NT2/D1 (cell line): ENCODE measurements at regions not wholly inside any gene's neighbourhood (a gene's known extent, or its start where the extent isn't known, plus 50 kb on each side); places are given as distances from the start of the nearest gene placed in this dataset.

Source experiments
- DNase-seq: peaks from one replicate; pipeline ENCODE4 v3.0.0-alpha.2; 2011; ENCODE audit warnings: low read depth, low spot score
- H3K27me3 ChIP-seq: 2 replicates; pipeline ENCODE4 v1.6.0; 2011; ENCODE audit warnings: mild to moderate bottlenecking; ENCODE audit not compliant: insufficient read length, insufficient read depth
- H3K36me3 ChIP-seq: 2 replicates; pipeline ENCODE4 v1.6.1; 2011; ENCODE audit warnings: mild to moderate bottlenecking, low read length, mixed read lengths; ENCODE audit not compliant: insufficient read depth, insufficient read length
- H3K4me1 ChIP-seq: 2 replicates; pipeline ENCODE4 v1.5.1; 2011; ENCODE audit not compliant: insufficient read depth, insufficient read length
- H3K4me3 ChIP-seq: 2 replicates; pipeline ENCODE4 v1.5.1; 2011; ENCODE audit warnings: low read depth; ENCODE audit not compliant: insufficient read length
- H3K9ac ChIP-seq: 2 replicates; pipeline ENCODE4 v1.6.0; 2011; ENCODE audit warnings: low read depth; ENCODE audit not compliant: insufficient read length
- H3K9me3 ChIP-seq: 2 replicates; pipeline ENCODE4 v1.5.1; 2011; ENCODE audit warnings: mild to moderate bottlenecking, low read length; ENCODE audit not compliant: insufficient read depth
- SUZ12 ChIP-seq: IDR thresholded peaks from 2 replicates; pipeline ENCODE4 v1.6.1; 2011; ENCODE audit not compliant: insufficient read length, insufficient read depth; ENCODE audit errors: extremely low read depth
- YY1 ChIP-seq: IDR thresholded peaks from 2 replicates; pipeline ENCODE4 v1.6.1; 2011; ENCODE audit not compliant: insufficient read length, insufficient read depth
- ZNF274 ChIP-seq: IDR thresholded peaks from 2 replicates; pipeline ENCODE4 v1.6.1; 2011; ENCODE audit warnings: mild to moderate bottlenecking, low read depth, low read length

DNA sequence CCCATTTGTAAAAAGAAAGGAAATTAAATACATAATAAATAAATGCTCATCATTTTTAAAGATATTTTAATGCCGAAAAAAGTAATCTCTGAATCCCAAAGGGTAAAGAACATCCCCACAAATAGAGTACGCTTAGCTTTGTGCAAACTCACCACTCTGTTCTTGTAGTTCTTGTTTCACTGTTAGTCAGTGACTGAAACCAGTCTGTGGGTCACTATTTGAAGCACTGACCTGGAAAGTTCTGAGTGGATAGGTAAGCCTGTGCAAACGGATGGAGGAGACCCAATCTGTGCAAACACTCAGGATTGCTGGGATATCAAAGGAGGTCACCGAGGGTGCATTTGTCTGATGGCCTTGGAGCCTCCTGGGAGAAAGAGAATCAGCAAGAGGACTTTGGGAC, 68.1 kb upstream of the TSPAN11 start:
- H3K27me3 ChIP-seq: no peaks in the 10 kb centered on the region
- H3K36me3 ChIP-seq: no peaks in the 10 kb centered on the region
- H3K4me1 ChIP-seq: no peaks in the 10 kb centered on the region
- no peak overlapping the region for H3K4me3 ChIP-seq
- no peak overlapping the region for H3K9ac ChIP-seq
- TF ChIP-seq YY1 (no peak), SUZ12 (no peak), ZNF274 (no peak)
- no peak for DNase-seq
- no peaks in the 10 kb centered on the region for H3K9me3 ChIP-seq

DNA sequence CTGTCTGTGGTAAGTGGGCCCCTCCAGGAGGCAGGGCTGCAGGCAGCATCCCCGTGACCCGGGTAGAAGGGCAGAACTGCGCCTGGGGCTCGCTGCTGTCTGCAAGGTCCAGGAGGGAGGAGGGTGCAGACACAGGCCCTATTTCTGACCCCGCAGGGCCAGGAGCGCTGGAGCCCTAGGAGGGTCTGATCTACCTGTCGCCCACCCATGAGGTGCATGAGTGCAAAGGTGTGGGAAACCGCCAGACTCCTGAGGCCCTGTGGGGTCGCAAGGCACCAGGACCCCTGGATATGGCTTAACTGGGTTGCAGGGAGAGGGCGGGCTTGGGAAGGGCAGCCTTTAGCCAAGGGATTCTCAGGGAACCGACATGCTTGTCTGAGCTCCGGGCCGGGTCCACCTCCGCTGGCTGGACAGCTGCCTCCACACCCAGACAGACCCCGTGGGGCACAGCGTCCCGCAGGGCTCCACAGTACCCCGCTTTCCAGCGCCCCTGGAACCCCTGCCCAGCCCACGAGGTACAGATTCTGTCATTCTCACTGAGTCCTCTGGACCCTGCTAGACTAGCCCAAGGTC, 72.9 kb upstream of the TSPAN11 start:
- no peak for DNase-seq
- no peaks in the 10 kb centered on the region for H3K4me1 ChIP-seq
- no peak for TF ChIP-seq ZNF274
- TF ChIP-seq YY1: no peak
- no peak for TF ChIP-seq SUZ12
- H3K36me3 ChIP-seq: no peaks in the 10 kb centered on the region
- no peak overlapping the region for H3K4me3 ChIP-seq
- H3K9ac ChIP-seq: no peak overlapping the region
- H3K9me3 ChIP-seq: no peaks in the 10 kb centered on the region
- no peaks in the 10 kb centered on the region for H3K27me3 ChIP-seq

DNA sequence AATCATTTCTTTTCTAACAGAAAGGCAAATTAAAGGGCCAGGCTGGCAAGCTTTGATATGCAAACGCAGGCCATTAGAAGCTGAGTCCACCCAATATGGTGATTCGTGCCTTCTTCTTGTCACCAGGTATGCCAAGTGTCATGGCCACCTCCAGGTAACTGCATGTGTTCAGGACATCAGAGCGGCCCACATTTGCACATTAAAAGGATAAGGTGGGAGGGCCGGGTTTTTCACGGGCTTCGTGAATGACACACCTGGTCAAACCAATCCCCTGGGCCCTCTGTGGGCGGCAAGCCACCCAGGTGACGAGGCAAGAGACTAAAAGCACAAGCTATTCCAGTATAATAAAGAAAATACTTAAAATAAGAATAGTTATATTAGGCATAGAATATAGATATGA, 75.9 kb upstream of the TSPAN11 start:
- no peaks in the 10 kb centered on the region for H3K9me3 ChIP-seq
- H3K4me1 ChIP-seq: no peaks in the 10 kb centered on the region
- no peak for DNase-seq
- TF ChIP-seq YY1: no peak
- TF ChIP-seq ZNF274: no peak
- TF ChIP-seq SUZ12: no peak
- no peaks in the 10 kb centered on the region for H3K36me3 ChIP-seq
- no peak overlapping the region for H3K4me3 ChIP-seq
- no peaks in the 10 kb centered on the region for H3K27me3 ChIP-seq
- no peak overlapping the region for H3K9ac ChIP-seq

GRCh38 chr12:30847259-30847658, 79.3 kb upstream of the TSPAN11 start:
- no peak for TF ChIP-seq YY1
- H3K9ac ChIP-seq: no peak overlapping the region
- DNase-seq: peak; percentile 89
- H3K9me3 ChIP-seq: no peaks in the 10 kb centered on the region
- H3K4me1 ChIP-seq: no peaks in the 10 kb centered on the region
- H3K36me3 ChIP-seq: no peaks in the 10 kb centered on the region
- H3K4me3 ChIP-seq: no peak overlapping the region
- H3K27me3 ChIP-seq: no peaks in the 10 kb centered on the region

DNA sequence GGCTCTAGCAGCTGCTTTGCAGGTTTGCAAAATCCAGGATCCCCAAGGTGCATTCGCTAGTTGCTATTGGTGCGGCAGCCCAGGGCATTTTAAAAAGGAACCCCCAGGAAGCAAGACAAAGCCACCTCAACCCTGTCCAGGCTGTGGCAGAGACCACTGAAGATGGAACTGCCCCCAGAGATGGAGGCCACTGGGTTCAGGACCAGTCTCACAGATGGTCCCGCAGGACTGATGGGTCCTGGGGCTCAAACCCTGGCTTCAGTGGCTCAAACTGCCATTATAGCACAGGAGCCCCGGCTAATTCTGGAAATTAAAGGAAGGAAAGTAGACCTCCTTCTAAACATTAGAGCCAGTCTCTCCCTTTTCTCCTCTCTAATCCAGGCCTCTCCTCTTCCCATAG, 79.8 kb upstream of the TSPAN11 start:
- peak overlapping the region; percentile 14 for H3K9ac ChIP-seq
- H3K4me1 ChIP-seq: no peaks in the 10 kb centered on the region
- TF ChIP-seq YY1: no peak
- no peak for TF ChIP-seq SUZ12
- TF ChIP-seq ZNF274: no peak
- H3K4me3 ChIP-seq: no peak overlapping the region
- DNase-seq: no peak
- no peaks in the 10 kb centered on the region for H3K27me3 ChIP-seq
- no peaks in the 10 kb centered on the region for H3K36me3 ChIP-seq
- no peaks in the 10 kb centered on the region for H3K9me3 ChIP-seq

DNA sequence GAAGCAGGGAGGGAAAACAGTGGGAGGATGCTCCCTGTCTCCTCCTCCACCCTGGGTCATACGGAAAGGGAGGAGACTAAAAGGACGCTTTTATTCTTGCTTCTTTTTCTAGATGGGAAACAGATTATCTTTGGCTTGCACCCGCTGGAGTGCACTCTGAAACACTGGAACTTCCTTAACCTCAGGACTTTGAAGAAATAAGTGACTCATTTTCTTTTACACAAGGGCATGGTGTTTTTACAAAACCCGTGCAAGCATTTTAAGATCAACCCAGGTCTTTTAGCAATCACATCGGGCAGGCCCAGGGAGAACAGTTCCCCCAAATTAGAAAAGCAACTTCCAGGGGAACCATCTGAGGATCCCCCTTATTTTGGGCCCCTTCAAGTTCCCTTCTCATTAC, 80.9 kb upstream of the TSPAN11 start:
- Histone ChIP-seq H3K9ac (no peak overlapping the region), H3K4me1 (no peaks in the 10 kb centered on the region), H3K4me3 (no peak overlapping the region), H3K36me3 (no peaks in the 10 kb centered on the region), H3K27me3 (no peaks in the 10 kb centered on the region), H3K9me3 (no peaks in the 10 kb centered on the region)
- DNase-seq: no peak
- TF ChIP-seq ZNF274 (no peak), YY1 (no peak), SUZ12 (no peak)

GRCh38 chr12:30843211-30843610, 83.3 kb upstream of the TSPAN11 start:
- TF ChIP-seq ZNF274: no peak
- TF ChIP-seq SUZ12: no peak
- TF ChIP-seq YY1: no peak
- H3K27me3 ChIP-seq: no peaks in the 10 kb centered on the region

More at GRCh38 chr12:30843211-30843610, 83.3 kb upstream of the TSPAN11 start:
- no peaks in the 10 kb centered on the region for H3K36me3 ChIP-seq
- no peak overlapping the region for H3K9ac ChIP-seq
- no peaks in the 10 kb centered on the region for H3K9me3 ChIP-seq
- H3K4me1 ChIP-seq: no peaks in the 10 kb centered on the region
- DNase-seq: no peak
- H3K4me3 ChIP-seq: no peak overlapping the region
